Colon (tissue), 2 donors: ENCODE measurements at regions not wholly inside any gene's neighbourhood (a gene's known extent, or its start where the extent isn't known, plus 50 kb on each side); places are given as distances from the start of the nearest gene placed in this dataset.

ENCODE experiments used
- FAIRE-seq: peaks from 2 replicates; lab custom pipeline; 2012; peaks lifted over from hg19 to GRCh38; lab: Jason Lieb, UNC
- donor health status: control.
- donor health status: control.

DNA sequence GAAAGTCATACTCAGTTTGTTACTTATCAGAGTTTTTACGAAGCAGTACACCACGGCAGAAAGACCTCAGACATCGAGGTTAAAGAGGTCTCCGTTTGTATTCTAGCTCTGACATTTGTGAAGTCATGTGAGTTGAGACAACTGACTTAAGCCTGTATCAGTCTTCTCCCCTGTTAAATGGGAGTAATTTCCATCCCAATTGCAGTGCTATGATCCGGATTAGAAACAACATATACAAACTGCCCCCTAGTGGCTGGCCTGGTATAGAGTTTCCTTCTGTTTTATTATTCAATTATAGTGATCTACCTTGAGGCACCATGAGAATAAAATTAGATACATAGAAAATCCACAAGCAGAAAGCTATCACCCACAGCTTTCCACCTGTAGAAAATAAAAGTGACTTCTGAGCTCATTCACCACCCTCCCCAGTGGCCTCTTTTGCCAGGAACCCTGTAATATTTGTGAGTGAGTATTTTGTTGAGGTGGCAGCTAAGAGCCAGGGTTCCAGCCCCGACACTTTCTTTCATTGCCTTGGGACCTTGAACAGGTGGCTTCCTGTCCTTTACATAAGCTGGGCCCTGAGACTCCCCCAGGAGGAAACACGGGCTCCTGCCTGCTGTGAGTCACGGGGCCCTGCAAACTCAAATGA lies 607.2 kb upstream of the MGMT start:
- FAIRE-seq: no peak

DNA sequence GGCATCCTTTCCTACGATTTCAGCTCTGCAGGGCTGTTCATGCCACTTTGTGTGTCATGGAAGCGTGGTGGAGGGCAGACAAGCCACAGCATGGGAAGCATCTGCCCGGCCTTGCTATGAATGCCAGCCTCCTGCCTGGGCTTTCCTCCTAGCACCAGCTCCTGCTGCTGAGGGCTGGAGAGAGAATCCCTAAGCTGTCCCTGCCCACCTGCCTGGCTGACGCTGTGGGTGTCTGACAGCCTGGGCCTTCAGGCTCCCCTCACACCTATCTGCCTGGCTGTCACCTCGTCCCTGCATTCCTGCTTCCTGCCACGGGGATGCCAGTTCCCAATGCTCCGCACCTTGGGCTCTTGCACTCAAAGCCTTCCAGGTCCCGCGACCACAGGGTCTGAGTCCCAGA lies 606.5 kb upstream of the MGMT start:
- no peak for FAIRE-seq

DNA sequence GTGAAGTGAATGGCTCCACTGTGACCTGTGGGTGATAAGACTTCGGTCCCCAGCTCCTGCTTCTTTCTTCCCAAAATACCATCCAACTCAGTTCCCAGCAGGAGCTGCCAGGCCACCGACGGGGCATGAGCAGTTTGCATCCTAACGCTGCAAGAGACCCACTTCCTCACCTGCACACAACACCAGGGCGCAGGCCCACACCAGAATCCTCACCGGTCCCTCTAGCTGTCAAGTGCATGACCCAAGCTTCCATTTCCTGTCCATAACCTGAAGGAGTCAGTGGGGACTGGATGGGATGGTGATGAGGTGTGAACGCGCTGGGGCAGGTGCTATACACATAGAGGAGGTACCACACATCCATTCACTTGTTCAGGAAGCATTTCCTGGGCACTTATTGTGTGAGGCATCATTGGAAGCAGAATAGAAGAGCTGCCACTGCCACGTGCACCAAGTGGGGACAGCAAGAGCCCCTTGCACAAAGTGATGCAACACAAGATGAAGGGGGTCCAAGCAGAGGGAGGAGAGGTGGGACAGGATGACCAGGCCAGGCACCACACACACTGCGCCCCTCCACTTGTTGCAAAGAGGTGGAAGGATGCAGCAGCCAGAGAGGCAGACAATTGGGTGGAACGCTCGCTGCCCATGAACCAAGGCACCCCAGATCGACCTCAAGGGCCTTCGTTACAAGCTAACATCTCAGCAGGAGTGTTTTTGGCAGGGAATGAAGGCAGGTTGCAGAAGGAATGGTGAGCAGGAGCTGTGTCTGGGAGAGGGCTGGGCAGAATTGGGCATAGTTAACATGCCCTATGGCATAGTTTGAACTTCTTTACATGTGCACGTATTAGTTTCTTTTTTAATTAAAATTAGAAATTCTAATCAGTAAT lies 605.8 kb upstream of the MGMT start:
- no peak for FAIRE-seq

DNA sequence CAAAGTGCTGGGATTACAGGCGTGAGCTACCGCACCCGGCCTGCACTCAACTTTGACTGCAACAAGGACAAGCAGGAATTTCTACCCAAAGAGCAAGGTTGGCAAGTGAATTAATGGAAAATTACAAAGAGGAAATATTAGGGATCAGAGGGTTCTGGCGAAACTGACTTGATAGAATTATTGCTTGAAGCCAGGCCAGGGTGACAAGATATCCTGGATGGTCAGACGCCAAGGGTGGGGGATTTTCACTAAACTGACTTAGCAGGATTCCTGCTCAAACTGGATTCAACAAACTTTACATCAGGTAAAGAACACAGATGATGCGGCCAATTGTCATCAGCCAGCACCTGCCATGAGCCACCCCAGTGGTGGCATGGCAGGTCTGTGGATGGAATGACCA lies 603.6 kb upstream of the MGMT start:
- no peak for FAIRE-seq

DNA sequence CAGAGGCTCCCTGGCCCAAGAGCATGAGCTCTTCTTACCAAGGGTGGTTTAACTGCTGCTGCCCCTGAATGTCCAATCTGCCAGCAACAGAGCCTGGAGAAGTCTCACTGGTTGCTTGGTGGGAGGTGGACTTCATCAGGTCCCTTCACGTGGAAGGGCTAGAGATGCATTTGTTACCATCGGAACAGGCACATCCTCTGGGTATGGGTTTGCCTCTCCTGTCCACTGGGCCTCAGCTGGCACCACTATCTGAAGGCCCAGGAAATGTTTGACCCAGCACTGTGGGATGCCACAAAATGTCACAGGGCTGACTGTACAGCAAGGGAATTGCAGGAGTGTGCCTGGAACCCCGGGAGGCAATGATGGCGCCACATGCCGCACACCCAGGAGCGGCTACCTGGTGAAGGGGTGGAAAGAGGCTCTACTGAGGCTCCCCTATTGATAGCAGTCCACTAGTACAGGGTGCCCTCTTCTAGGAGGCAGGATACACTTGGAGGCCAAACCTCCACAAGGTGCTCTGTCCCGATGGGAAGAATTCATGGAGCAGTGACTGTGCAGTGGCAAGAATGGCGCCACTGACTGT lies 603.1 kb upstream of the MGMT start:
- no peak for FAIRE-seq

DNA sequence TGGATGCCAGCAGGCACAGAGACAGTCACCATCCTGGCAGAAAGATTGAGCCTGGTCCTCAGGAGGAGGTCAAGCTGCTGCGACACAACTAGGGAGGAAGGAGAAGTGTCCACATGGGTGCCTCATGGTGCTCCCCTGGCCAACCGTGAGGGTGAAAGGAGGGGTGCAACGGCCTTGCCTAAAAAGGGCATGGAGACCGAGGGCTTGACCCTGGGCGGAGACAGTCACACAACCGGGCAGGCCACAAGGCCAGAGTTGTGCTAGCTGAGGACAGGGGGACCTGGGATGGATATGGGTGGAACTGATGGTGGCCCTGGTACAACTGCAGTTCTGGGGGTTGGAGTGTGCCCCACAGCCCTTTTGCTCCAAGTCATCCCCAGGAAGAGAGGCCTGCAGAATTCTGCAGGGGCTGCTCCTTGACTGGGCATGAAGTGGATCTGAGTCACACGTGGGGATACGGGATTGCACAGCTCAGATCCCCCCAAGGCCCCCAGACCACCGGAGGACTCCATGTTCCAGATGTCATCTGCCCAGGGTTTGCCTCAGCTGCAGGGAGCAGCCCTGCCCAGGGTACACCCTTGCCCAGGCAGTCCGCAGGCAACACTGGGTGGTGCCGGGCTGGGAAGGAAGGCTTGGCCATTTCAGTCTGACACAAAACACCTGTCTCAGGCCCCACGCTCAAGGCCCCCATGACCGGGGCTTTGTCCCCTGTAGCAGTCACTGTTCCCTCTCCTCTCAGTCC lies 602.3 kb upstream of the MGMT start:
- FAIRE-seq: no peak

DNA sequence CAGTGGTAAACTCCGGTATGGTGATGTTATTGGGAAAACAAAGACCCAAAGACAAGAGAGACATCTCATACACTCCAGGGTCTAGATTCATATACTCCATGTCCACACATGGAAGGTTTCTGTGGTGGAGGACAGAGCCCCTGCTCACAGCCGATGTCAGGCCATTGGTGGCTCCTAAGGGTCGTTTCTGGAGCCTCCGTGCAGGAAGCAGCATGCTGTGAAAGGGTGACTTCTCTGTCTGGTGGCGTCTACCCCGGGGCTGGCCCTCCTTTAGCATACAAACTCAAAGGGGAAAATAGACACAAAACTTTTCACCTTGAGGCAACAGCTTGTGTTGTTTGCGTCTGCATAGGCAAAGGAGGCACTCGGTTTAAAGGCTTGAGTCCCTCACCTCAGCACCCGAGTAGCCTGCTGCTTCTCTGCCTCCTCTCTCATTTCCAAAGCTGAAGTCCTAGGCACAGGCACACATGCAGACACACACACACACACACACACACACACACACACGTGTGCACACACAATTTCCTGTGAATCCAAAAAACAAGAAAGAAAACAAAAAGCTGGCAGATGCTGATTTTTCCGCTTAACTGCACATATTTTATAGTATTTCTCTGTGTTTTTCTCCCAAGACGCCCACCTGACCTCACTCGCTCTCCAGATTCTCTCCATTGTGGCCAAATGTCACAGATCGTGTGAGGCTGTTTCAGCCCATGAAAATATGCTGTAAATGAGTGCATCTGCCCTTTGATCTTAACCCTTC lies 601.4 kb upstream of the MGMT start:
- FAIRE-seq: no peak

DNA sequence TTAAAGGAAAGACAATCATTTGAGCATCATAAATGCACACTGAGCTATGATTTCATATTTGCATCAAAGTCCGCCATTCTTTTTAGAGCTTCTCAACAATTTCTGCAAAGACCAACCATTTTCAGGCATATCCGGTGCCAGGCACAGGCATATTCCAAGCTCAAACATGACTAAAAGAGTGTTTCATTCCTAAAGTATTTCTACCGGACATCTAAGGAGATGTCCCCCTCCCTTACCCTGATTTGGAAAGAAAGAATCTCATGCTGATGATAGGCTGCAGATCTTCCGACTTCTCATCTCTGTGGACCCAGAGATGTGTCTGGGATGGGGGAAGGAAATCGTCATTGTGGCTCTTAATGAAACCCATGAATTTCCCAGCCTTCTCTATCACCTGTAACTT lies 600.5 kb upstream of the MGMT start:
- no peak for FAIRE-seq

DNA sequence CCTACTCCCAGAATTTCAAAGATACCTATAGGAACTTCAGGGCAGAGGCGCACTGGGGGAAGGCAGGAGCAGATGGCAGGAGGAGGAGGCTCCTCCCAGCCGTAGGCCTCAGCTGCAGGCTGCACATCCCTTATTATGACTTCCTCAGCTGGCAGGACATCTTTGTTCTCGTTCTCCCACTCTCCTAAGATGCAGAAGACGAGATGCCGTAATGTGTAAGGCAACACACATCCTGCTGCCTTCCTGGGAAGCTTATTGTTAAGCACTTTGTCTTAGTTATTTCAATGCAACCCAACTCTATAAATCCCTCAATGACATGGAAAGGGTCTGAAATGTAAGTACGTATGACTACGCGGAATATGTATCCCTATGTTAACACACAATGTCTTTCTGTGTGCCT lies 599.8 kb upstream of the MGMT start:
- no peak for FAIRE-seq

DNA sequence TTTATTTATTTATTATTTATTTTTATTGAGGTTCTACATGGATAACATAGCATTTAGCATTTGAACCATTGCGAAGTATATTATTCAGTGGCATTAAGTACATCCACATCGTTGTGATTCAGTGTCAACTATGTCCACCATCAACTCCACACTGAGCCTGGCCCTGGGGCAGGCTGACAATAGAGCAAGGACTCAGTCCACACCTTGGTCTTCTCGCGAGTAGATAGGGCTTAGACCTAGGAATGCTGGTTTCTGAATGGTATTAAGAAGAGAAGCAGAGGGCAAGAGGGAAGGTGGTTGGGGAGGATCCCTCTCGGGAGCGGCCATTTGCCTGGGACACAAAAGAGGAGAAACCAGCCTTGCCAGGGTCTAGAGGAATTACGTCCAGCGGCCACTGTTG lies 599.2 kb upstream of the MGMT start:
- no peak for FAIRE-seq

DNA sequence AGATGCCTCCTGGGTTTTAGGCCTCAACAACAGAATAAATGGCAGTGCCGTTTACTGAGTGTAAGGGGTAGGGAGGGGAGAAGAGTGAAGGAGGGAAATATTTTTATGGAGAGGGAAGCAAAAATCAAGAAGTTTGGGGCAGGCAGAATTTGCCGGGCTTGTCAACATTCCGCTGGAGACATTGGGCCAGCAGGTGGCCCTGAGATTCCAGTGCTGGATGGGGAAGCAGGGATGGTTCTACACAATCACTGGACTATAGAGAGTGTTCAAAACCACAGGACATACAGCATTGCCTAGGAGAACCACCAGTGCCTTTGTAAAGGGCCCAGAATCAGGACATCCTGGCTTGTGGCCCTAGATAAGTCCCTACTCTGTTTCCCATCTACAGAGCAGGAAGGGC lies 598.6 kb upstream of the MGMT start:
- FAIRE-seq: no peak

DNA sequence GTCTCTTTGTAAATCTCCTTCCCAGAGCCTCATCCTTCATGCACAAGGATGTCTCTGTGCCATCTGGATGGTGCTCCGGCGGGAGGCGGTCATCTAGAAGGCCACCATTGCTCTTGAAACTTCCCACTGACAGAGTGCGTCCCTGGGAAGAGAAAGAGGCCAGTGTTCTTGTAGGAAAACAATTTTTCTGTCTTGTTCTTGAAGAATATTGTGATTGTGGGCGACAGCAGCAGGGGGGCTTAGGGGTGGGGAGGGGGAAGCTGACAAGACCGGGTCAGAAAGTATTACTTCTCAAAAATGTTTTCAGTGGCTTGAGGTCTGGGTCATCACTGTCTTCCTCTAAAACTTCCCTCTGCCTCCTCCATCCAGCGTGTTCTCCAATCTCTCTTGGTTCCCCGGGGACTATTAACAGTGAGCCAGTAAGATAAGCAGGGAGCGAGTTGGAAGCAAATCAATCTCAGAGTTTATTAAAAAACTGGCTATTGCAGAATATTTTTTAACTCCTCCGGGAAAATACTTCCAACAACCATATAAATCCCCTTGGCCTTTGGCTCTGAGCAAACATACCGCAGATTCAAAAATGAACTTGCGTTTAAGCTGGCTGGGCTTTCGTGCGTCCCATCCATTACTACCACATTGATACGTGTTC lies 597.8 kb upstream of the MGMT start:
- no peak for FAIRE-seq

DNA sequence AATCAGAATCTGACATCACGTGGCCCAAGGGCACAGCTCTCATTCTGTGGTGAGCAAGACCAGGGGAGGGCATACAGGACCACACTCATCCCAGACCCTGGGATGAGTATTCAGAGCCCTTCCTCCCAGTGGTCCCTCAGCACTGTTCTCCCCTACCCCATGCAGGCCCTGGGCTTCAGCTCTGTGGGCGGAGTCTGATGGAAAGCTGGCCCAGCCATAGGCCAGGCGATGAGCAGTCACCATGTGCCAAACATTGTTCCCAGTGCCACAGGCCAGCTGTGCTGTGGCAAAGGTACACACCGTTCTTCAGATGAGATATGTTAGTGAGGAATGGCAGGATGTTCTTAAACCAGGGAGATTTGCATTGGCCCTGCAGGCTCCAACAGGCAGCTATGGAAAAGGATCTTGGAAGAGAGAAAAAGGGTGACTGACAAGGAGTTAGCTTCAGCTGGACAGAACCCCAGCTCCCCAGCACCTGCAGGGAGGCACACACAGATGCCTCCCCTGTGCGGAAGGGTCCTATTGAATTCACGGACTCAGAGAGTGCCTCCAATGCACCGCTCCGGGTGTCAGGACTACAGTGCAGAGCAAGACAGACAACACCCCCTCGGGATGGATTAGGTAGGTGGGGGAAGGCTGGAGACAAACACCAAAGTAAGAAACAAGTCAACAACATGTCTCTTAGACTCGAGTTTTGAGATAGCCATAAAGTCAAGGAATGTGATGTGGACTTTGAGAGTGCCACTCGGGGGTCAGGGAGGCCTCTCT lies 596.0 kb upstream of the MGMT start:
- no peak for FAIRE-seq

DNA sequence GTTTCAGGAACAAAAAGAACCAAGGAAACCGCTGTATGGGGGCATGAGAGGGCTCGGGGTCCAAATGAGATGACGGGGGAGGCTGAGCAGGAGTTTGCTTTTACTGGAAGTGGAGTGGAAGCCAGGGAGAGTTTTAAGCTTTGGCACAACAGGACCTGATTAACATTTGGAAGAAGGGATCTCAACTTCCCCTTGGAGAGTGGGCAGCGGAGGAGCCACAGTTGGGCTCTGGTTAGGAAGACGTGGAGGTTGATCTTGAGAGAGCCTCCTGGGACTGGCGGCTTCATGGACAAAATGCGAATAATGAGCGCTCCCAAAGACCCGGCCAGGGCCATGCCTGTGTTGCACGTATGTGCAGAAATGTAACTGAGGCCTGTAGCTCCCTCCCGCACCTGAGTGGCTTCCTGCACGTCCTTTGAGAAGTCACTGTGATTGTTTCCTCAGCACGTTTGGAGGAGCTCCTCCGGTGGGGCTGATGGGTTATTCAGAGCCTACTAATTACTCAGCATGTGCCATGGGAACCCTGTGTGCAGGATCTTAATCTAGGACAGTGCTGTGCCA lies 595.3 kb upstream of the MGMT start:
- FAIRE-seq: no peak

DNA sequence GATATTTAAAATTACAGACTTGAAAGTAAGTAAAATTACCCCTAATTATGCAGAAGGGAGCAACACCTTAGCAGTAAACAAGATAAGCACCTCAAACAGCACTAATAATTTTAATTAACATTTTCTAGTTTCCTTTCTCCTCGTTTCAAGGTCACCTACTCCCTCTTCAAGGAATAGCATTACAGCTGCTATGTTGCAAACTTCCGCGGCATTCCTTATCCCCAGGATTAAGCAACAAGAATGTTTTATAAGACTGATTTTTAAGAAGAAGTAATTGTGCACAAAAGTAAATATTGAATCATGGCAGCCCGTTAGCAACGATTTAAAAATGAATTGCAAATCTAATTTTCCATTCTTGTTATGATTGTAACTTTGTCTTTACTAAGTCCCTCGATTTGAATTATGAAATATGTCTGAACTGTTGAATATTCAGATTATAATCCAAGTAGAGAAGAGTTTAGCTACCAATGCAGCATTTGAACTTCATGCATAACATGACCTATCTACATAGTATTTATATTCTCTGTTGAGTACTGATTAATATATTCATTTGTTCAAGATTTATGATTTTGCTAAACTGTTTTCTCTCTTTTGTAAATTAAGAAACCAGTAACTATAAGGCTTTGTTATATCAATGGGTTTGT lies 593.5 kb upstream of the MGMT start:
- no peak for FAIRE-seq

DNA sequence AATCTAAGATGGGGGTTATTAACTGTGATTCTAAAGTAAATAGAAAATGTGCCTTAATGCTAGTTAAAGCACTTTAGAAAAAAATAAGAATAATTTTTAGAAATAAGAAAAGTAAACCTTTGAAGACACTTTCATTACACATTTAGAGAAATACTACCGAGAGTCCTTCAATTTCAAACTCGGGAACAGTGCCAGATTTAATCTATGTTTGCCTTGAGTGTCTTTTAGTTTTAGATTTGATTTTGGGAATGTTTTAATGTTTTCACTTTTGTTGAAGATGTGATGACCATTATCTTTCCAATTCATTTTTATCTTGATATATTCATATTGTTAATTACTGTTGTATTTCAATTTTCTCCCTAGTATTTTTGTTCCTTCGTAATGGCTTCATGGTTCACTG lies 592.7 kb upstream of the MGMT start:
- peak; percentile 51 for FAIRE-seq

DNA sequence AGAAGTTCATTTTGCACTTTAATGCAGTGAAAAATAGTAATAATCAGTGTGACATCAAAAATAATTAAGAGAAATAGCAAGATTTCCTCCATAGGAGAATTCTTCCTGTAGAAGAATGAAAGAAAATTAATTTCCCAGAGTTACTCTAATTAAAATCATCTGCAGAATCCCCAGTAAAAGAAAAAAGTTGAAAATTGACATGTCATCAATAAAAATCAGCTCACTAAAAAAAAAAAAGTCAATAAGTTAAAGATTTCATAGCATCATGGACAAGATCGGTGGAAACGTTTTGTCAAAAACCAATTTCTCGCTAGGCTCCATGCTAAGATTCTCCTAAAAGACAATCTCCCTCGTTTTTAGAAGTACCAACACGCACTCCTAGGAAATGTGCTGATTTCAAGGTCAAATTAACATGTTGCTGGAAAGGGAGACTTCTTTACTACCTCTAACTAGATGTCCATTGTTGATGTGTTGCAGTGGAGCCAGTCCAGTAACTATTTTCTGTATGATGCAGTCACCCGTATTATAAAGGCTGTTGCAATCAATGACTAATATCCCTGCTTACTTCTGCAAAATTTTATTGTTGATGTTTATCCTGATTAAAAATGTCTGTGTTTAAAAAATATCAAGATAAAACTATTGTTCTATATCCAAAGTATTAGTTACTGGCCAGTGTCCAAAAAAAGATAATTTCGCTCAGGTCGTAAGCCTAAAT lies 591.9 kb upstream of the MGMT start:
- FAIRE-seq: no peak

DNA sequence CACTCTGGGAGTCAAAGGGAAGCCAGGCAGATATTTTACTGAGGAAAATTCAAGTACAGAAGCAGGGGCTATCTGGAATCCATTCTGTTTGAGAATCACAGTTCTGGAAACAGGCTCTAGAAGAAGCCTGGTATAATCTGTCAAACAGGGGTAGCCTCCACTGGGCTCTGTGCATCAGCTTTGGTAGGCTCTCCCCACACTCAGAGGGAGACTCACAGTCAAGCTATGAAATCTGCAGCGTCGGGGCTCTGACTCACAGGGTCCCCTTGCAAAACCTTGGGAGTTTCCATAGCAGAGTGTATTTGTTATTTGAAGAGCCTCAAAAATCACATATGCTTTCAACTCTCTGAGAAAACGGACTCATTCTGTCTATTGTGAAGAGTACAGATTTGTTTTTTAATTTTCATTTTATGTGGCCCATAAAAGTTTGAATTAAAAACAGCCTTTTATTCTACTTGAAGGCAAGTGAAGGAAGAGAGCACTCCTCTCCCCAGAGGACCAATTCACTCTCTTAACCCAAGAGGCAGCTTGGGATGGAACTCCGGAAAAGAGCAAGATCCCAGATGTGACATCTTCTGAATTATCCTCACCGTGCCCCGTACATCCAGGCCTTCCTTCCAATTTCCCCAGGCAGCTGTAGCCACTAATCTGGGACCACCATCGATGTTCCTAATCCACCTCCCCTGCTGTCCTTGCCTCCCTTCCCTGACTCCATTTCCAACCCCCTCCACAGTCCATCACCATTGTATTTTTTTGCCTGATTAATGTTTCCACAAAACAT lies 590.9 kb upstream of the MGMT start:
- FAIRE-seq: no peak
